Spleen (tissue), 7 donors: ENCODE measurements at regions not wholly inside any gene's neighbourhood (a gene's known extent, or its start where the extent isn't known, plus 50 kb on each side); places are given as distances from the start of the nearest gene placed in this dataset.

ENCODE experiments used
- CTCF ChIP-seq, 11 experiments: fragments of 200-600 bp in 7 of 11; fragments of 450-650 bp in 4 of 11; sonication (generic) in 4 of 11; IDR thresholded peaks in 8 of 11; conservative IDR thresholded peaks in 3 of 11; 1 replicate in 7 of 11; 2 replicates in 4 of 11; pipeline versions ENCODE4 v1.4.0 to v1.8.0; 2016 to 2021; ENCODE audit warnings: antibody characterized with exemption in 11 of 11, inconsistent platforms in 4 of 11, mild to moderate bottlenecking in 1 of 11
- POLR2A ChIP-seq, 3 donors: fragments of 450-650 bp; IDR thresholded peaks; one replicate each; pipeline ENCODE4 v1.5.1; 2017; ENCODE audit warnings: antibody characterized with exemption in 3 of 3, mild to moderate bottlenecking in 1 of 3
- POLR2AphosphoS5 ChIP-seq, 3 donors: sonication (generic); formaldehyde crosslinking; IDR thresholded peaks; one replicate each; pipeline ENCODE4 v1.5.1; 2017; ENCODE audit warnings: antibody characterized with exemption in 3 of 3
- donor health status: DM: no; HTN: no; CAD: no; lungs with moderate emphysema.
- donor health status: DM: no; HTN: no; CAD: no.
- donor health status: DM: no; HTN: no; CAD: no.

DNA sequence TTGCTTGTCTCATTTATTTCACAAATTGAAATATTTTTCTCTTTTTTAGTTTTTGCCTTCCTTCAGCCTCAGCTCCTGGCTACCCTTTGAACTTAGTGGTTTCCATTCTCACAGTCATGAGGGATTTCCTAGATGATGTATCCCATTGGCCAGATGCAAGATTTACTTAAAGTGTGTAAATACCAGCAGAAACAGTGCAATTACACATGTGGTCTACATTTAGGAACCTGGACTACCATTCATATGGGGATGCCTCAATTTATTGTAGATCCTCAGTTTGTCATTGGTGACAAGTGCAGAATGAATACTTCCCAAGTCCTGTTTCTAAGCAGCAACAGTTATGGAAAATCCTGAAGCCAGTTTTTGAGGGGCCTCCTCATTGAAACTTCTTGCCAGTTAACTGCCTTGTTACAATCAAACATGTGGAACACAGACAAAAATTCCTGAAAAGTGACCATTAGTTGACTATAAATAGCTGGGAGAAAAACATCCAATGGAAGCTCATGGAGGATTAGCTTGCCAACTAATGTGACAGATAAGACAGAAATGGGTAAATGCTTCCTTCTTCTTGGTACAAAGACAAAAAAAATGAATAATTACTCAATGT is 113.6 kb upstream of the FER start:
- TF ChIP-seq CTCF (IDR thresholded peaks at IDR 0.05 in 8 of 11, conservative IDR thresholded peaks at IDR 0.05 in 3 of 11), result no peak
- TF ChIP-seq POLR2A (IDR thresholded peaks at IDR 0.05), result no peak
- no peak for TF ChIP-seq POLR2AphosphoS5 (IDR thresholded peaks at IDR 0.05)
